Panc1 (cell line): ENCODE measurements at regions not wholly inside any gene's neighbourhood (a gene's known extent, or its start where the extent isn't known, plus 50 kb on each side); places are given as distances from the start of the nearest gene placed in this dataset.

Experiments used
- CTCF ChIP-seq: fragments of 450-650 bp; IDR thresholded peaks from 2 replicates; pipeline ENCODE4 v1.5.1; 2017; ENCODE audit warnings: mild to moderate bottlenecking
- POLR2AphosphoS5 ChIP-seq: IDR thresholded peaks from 2 replicates; pipeline ENCODE4 v1.6.1; 2012; ENCODE audit warnings: mild to moderate bottlenecking, low read depth, low read length, moderate library complexity
- REST ChIP-seq, 2 experiments: IDR thresholded peaks; 2 replicates each; pipeline ENCODE4 v1.6.1; 2011 to 2012; ENCODE audit warnings: low read depth in 2 of 2, control low read depth in 1 of 2, low read length in 1 of 2, mild to moderate bottlenecking in 1 of 2, moderate library complexity in 1 of 2; ENCODE audit not compliant: insufficient read depth in 1 of 2
- SIN3A ChIP-seq: IDR thresholded peaks from 2 replicates; pipeline ENCODE4 v1.6.1; 2012; ENCODE audit warnings: low read depth, mild to moderate bottlenecking, low read length, moderate library complexity, borderline replicate concordance; ENCODE audit not compliant: insufficient read depth
- TCF7L2 ChIP-seq: IDR thresholded peaks from 2 replicates; pipeline ENCODE4 v1.6.1; 2011; ENCODE audit warnings: mild to moderate bottlenecking, low read depth, low read length, inconsistent platforms

- TF ChIP-seq CTCF, result no peak
- TF ChIP-seq REST (IDR thresholded peaks at IDR 0.05; ENCODE audit: insufficient read depth in 1 of 2, low read depth in 2 of 2, low read length in 1 of 2), result no peak
- TF ChIP-seq SIN3A, result no peak
- TF ChIP-seq POLR2AphosphoS5, result no peak
- TF ChIP-seq TCF7L2, result no peak
Observed at GRCh38 chr5:130541617-130542221, 623.3 kb downstream of the HINT1 start.
